ENCODE measurements at regions not wholly inside any gene's neighbourhood (a gene's known extent, or its start where the extent isn't known, plus 50 kb on each side); places are given as distances from the start of the nearest gene placed in this dataset.

GRCh38 chr4:156117743-156118142 is 164.1 kb upstream of the CTSO start:
- Histone ChIP-seq H3K9me3 (replicated peaks; ENCODE audit: control insufficient read depth, insufficient read depth, low read length) (no peaks in the 10 kb centered on the region), H3K4me1 (ENCODE audit: control insufficient read depth, extremely low read depth, insufficient read depth, low read length) (no peaks in the 10 kb centered on the region), H3K9ac (replicated peaks; ENCODE audit: extremely low read depth, insufficient read depth, low read length) (no peak overlapping the region), H3K79me2 (ENCODE audit: control insufficient read depth, insufficient read depth, low read length) (no peaks in the 10 kb centered on the region), H3K9me1 (replicated peaks; ENCODE audit: control insufficient read depth, extremely low read depth, insufficient read depth, low read length) (no peaks in the 10 kb centered on the region), H3K27me3 (ENCODE audit: control insufficient read depth in 2 of 2, insufficient read depth in 2 of 2, low read length in 2 of 2) (no peaks in the 10 kb centered on the region), H2AFZ (ENCODE audit: low read depth, low read length) (no peak overlapping the region), H3K4me2 (ENCODE audit: insufficient read depth, low read length) (no peak overlapping the region), H3K4me3 (replicated peaks in 1 of 3; ENCODE audit: insufficient read depth in 1 of 3, low read depth in 1 of 3, low read length in 3 of 3) (no peak overlapping the region), H3K36me3 (ENCODE audit: control insufficient read depth in 2 of 2, extremely low read depth in 1 of 2, insufficient read depth in 2 of 2, low read length in 2 of 2) (no peaks in the 10 kb centered on the region), H3K27ac (ENCODE audit: insufficient read depth, low read depth, low read length) (no peak overlapping the region), H4K20me1 (replicated peaks; ENCODE audit: control insufficient read depth, extremely low read depth, insufficient read depth, low read length) (no peaks in the 10 kb centered on the region)
- ChIA-PET POLR2A (no interaction called here), CTCF (no interaction called here)
- intact Hi-C loops (cut with micrococcal nuclease) (no loop called here), dilution Hi-C loops (cut with MboI; ENCODE audit: extremely low pct_ligation_motif_present, low sequenced_read_pairs) (no loop called here)
- DNase-seq (ENCODE audit: low read depth, low spot score) (no peak), FAIRE-seq (no peak)
- no TSS peak for BruUV-seq (replicated peaks)
- TF ChIP-seq EZH2 (IDR thresholded peaks at IDR 0.05; ENCODE audit: borderline replicate concordance, low read depth, low read length, severe bottlenecking) (no peak), FOS (IDR thresholded peaks at IDR 0.05; ENCODE audit: borderline replicate concordance, insufficient read depth, low read length) (no peak), JUN (IDR thresholded peaks at IDR 0.05; ENCODE audit: borderline replicate concordance, insufficient read depth, insufficient read length, low read depth) (no peak), GATA2 (IDR thresholded peaks at IDR 0.05; ENCODE audit: insufficient read depth, insufficient read length, low read depth, low read length) (no peak), POLR2A (IDR thresholded peaks at IDR 0.05; ENCODE audit: low read depth, low read length) (no peak), MYC (IDR thresholded peaks at IDR 0.05; ENCODE audit: low read depth, low read length) (no peak), POLR2AphosphoS5 (IDR thresholded peaks at IDR 0.05; ENCODE audit: insufficient read depth, low read depth, low read length) (no peak), MAX (IDR thresholded peaks at IDR 0.05; ENCODE audit: insufficient read depth, insufficient read length) (no peak), CTCF (IDR thresholded peaks at IDR 0.05; ENCODE audit: extremely low read depth in 1 of 2, insufficient read depth in 1 of 2, low read depth in 1 of 2, low read length in 2 of 2) (no peak)

Data from endothelial cell of umbilical vein (primary cell).